ENCODE measurements at regions not wholly inside any gene's neighbourhood (a gene's known extent, or its start where the extent isn't known, plus 50 kb on each side); places are given as distances from the start of the nearest gene placed in this dataset.

GRCh38 chr5:74420947-74421346, 219.6 kb downstream of the ENC1 start:
- TF ChIP-seq, protein P1, sequence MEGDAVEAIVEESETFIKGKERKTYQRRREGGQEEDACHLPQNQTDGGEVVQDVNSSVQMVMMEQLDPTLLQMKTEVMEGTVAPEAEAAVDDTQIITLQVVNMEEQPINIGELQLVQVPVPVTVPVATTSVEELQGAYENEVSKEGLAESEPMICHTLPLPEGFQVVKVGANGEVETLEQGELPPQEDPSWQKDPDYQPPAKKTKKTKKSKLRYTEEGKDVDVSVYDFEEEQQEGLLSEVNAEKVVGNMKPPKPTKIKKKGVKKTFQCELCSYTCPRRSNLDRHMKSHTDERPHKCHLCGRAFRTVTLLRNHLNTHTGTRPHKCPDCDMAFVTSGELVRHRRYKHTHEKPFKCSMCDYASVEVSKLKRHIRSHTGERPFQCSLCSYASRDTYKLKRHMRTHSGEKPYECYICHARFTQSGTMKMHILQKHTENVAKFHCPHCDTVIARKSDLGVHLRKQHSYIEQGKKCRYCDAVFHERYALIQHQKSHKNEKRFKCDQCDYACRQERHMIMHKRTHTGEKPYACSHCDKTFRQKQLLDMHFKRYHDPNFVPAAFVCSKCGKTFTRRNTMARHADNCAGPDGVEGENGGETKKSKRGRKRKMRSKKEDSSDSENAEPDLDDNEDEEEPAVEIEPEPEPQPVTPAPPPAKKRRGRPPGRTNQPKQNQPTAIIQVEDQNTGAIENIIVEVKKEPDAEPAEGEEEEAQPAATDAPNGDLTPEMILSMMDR (IDR thresholded peaks at IDR 0.05) = no peak
- H3K27ac Mint-ChIP-seq (ENCODE audit: unreplicated experiment) = no peak overlapping the region

GRCh38 chr5:74420220-74420619, 220.3 kb downstream of the ENC1 start:
- Mint-ChIP-seq H3K36me3 (ENCODE audit: low read depth) (peaks cover 1% of the 10 kb centered on the region), H3K27ac (ENCODE audit: unreplicated experiment) (no peak overlapping the region), H3K4me3 (ENCODE audit: unreplicated experiment) (no peak overlapping the region), H3K27me3 (ENCODE audit: low read depth) (no peaks in the 10 kb centered on the region), H3K9me3 (ENCODE audit: low read depth) (no peaks in the 10 kb centered on the region), H3K4me1 (ENCODE audit: low read depth) (peaks cover 8% of the 10 kb centered on the region)
- TF ChIP-seq, protein P1 (IDR thresholded peaks at IDR 0.05) = no peak
- DNase-seq (ENCODE audit: low spot score) = no peak

More at GRCh38 chr5:74420947-74421346, 219.6 kb downstream of the ENC1 start:
- H3K27me3 Mint-ChIP-seq (ENCODE audit: low read depth) = no peaks in the 10 kb centered on the region
- no peak overlapping the region for H3K4me3 Mint-ChIP-seq (ENCODE audit: unreplicated experiment)
- peaks cover 1% of the 10 kb centered on the region for H3K36me3 Mint-ChIP-seq (ENCODE audit: low read depth)
- no peaks in the 10 kb centered on the region for H3K9me3 Mint-ChIP-seq (ENCODE audit: low read depth)
- no peak for DNase-seq (ENCODE audit: low spot score)
- H3K4me1 Mint-ChIP-seq (ENCODE audit: low read depth) = peaks cover 3% of the 10 kb centered on the region

GRCh38 chr5:74419468-74419867, 221.1 kb downstream of the ENC1 start:
- Mint-ChIP-seq H3K27me3 (ENCODE audit: low read depth) (no peaks in the 10 kb centered on the region), H3K4me3 (ENCODE audit: unreplicated experiment) (no peak overlapping the region), H3K36me3 (ENCODE audit: low read depth) (peaks cover 1% of the 10 kb centered on the region), H3K4me1 (ENCODE audit: low read depth) (peaks cover 8% of the 10 kb centered on the region), H3K9me3 (ENCODE audit: low read depth) (no peaks in the 10 kb centered on the region), H3K27ac (ENCODE audit: unreplicated experiment) (no peak overlapping the region)
- TF ChIP-seq, protein P1 (IDR thresholded peaks at IDR 0.05) = no peak
- DNase-seq (ENCODE audit: low spot score) = no peak

DNA sequence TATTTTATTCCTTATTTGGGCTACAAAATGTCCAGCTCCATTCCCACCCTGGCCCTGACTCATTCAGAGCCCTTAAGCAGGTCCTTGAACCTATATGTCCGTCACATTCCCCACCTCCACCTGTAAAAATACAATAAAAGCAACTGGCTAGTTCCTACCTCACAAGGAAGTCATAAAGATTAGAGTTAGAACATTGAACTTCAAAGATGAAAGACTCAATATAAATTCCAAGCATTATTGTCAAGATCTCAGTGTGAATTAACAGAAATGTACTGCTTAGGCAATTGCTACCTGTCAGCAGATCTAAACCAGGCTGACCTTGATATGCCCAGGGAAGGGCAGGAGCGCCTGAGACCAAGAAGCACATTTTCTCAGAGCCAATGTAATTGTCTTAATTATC, 221.8 kb downstream of the ENC1 start:
- Mint-ChIP-seq H3K4me1 (ENCODE audit: low read depth) (peaks cover 8% of the 10 kb centered on the region), H3K9me3 (ENCODE audit: low read depth) (no peaks in the 10 kb centered on the region), H3K4me3 (ENCODE audit: unreplicated experiment) (no peak overlapping the region), H3K36me3 (ENCODE audit: low read depth) (peaks cover 1% of the 10 kb centered on the region), H3K27ac (ENCODE audit: unreplicated experiment) (no peak overlapping the region), H3K27me3 (ENCODE audit: low read depth) (no peaks in the 10 kb centered on the region)
- no peak for DNase-seq (ENCODE audit: low spot score)
- TF ChIP-seq, protein P1 (IDR thresholded peaks at IDR 0.05) = no peak

DNA sequence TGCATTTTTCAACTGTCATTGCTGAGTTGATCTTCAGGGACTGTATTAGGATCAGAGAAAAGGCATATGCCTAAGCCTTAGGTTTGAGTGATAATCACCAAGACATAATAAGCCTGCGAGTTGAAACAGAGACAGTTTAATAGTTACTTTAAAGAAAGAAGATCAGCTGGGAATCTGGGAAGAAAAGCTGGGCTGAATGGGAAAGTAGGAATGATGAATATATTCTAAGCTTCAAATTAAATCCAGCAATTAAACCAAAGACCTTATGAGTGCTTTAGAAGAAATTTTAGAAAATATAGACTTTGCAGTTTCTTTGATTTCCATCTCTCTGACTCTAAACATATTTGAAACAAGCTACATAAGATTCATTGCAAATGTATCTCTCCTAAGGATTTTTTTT, 222.3 kb downstream of the ENC1 start:
- H3K4me1 Mint-ChIP-seq (ENCODE audit: low read depth) = peaks cover 8% of the 10 kb centered on the region
- H3K9me3 Mint-ChIP-seq (ENCODE audit: low read depth) = no peaks in the 10 kb centered on the region
- no peak for DNase-seq (ENCODE audit: low spot score)
- H3K36me3 Mint-ChIP-seq (ENCODE audit: low read depth) = peaks cover 1% of the 10 kb centered on the region
- no peaks in the 10 kb centered on the region for H3K27me3 Mint-ChIP-seq (ENCODE audit: low read depth)
- no peak overlapping the region for H3K27ac Mint-ChIP-seq (ENCODE audit: unreplicated experiment)
- TF ChIP-seq, protein P1 (IDR thresholded peaks at IDR 0.05) = no peak
- no peak overlapping the region for H3K4me3 Mint-ChIP-seq (ENCODE audit: unreplicated experiment)
